Gastrocnemius medialis (tissue), 4 donors: ENCODE measurements at regions not wholly inside any gene's neighbourhood (a gene's known extent, or its start where the extent isn't known, plus 50 kb on each side); places are given as distances from the start of the nearest gene placed in this dataset.

Experiments used
- CTCF ChIP-seq, 5 experiments: fragments of 450-650 bp in 3 of 5; fragments of 200-600 bp in 2 of 5; sonication (generic) in 2 of 5; IDR thresholded peaks in 4 of 5; conservative IDR thresholded peaks in 1 of 5; 1 replicate in 4 of 5; 2 replicates in 1 of 5; pipeline ENCODE4 v1.5.1; 2016 to 2019; ENCODE audit warnings: antibody characterized with exemption in 5 of 5, mild to moderate bottlenecking in 3 of 5, moderate library complexity in 3 of 5
- POLR2A ChIP-seq, 2 donors: fragments of 450-650 bp; IDR thresholded peaks; one replicate each; pipeline ENCODE4 v1.6.1; 2017; ENCODE audit warnings: antibody characterized with exemption in 2 of 2, mild to moderate bottlenecking in 2 of 2, moderate library complexity in 2 of 2

- TF ChIP-seq POLR2A (IDR thresholded peaks at IDR 0.05) (no peak), CTCF (IDR thresholded peaks at IDR 0.05 in 4 of 5, conservative IDR thresholded peaks at IDR 0.05 in 1 of 5) (no peak)
These were observed 128.8 kb downstream of the FOXL1 start for GRCh38 chr16:86707171-86707570.
